ENCODE measurements at regions not wholly inside any gene's neighbourhood (a gene's known extent, or its start where the extent isn't known, plus 50 kb on each side); places are given as distances from the start of the nearest gene placed in this dataset.
"Not testable (repeated sequence)": the region's sequence is repeated elsewhere in the genome, so short reads cannot be mapped to it uniquely, and the experiment has no call there.

DNA sequence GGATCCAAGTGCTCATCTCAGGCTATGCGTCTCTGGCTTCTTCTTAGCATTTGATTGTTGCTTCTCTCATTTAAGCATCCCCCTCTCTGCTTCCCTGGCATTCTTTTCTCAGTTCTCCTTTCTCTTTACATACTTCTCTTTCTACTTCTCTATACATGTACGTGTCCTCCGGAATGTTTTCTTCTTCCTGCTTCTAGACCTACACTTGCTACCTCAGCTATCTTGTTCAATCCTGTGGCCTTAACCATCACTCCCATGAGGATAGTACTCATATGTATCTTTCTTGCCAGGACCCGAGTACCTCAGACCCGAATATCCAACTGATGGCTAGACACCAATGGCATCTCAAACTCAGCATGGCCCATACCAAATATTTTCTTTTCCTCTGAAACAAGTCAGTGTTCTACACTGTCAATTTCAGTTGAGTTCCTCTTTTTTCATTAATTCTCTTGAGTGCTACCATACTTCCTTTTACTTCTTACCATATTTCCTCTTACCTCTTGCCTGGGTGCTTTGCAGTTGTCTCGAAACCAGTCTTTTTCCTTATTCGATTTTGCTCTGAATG is 115.1 kb upstream of the SLC38A2 start:
- DNase-seq: no peak

GRCh38 chr12:46486588-46486987 is 114.0 kb upstream of the SLC38A2 start:
- DNase-seq: no peak

DNA sequence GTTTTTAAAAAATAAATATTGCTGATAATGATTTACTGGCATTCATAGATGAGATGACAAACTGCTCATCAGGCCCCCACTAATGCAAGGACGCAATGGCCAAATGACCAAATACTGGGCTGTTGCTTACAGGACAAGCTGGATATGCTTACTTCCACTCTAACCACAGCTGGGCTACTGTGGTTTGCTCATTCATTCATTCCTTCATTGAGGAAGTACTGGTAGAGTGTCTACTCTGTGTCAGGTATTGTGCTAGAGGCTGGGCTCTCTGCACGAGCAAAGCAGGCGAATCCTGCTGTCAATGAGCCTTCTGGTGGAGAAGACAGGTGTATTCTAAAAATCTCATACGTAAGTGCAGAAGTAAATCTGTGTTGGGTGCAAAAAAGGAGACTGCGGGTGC is 113.3 kb upstream of the SLC38A2 start:
- DNase-seq: no peak

DNA sequence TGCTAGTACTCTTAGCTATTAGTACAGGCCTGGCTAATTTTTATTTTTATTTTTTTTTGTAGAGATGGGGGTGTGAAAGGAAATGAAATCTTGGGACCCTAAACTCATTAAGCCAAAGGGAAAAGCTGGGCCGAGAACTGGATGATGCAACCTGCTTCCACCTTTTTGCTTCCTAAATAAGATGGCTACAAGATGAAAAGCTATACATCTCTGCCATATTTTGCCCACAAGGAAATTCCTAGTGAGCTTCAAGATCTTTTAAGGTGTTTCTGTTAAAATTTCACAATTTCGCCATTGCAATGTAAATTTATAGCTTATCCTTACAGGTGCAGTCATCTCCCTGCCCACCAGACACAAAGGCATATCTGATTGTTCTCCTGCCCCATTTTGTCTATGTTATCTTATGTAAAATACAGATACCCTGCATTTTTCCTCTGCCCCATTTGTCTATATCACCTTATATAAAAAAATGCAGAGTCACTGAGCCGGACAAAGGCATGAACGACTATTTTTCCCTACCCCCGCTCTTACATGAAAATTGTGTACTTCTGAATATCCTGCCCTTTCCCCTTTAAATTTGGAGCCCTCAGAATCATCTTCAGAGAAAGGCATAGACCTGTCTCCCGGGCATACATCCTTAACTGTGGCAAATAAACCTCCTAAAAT is 112.0 kb upstream of the SLC38A2 start:
- no peak for DNase-seq

DNA sequence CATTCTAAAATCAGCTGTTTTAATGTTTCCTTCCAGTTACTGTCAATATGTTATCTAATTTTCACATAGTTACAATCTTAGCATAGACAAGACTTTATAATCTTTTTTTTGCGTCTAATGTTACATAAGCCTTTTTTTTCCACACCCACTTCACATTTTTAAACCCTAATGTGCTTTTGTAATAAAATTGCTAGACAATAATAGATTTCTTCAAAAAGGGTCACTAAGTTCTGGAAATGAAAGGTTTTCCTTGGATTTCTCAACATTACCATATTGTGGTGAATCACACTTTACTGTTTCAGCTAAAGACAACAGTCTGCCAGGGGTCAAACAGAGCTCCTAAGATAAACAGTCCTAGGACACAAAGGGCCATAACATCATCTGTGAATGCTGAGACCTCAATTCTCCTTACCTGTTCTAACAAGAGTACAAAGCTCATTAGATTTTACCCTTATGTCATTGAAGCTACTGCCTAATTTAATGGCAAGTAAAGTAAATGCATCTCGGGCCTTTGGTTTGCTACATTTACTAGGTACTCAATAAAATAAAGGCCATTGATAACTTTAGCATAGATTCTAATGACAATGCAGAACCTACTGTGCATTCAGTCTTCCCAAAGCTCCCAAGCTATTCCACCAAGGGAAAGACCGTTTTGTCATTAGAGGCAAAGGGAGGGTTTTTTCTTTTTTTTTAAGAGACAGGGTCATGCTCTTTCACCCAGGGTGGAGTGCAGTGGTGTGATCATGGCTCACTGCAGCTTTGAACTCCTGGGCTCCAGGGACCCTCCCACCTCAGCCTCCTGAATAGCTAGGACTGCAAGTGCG is 111.2 kb upstream of the SLC38A2 start:
- DNase-seq: no peak

GRCh38 chr12:46480724-46481123 is 108.2 kb upstream of the SLC38A2 start:
- DNase-seq: no peak

DNA sequence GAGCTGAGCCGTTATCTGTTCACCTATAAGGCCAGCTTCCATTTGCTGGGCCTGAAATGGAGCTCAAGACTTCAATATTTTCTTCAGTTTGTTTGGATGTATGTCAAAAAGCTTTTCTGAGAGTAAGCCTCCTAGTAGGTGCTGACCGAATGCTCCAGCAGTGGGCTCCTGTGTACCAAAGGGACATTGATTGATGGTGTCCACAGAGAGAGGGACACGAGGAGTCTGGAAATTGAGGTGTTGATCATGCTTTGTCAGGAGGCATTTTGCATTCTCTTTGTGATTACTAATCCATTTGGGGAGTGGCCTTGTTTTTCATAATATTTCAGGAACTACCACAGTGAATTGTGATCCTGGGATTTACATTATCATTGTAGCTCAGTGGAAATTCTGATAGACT is 107.7 kb upstream of the SLC38A2 start:
- DNase-seq: no peak

- DNase-seq: no peak
Observed at GRCh38 chr12:46478123-46478522, 105.5 kb upstream of the SLC38A2 start.

GRCh38 chr12:46477541-46477940 is 105.0 kb upstream of the SLC38A2 start:
- DNase-seq: no peak

GRCh38 chr12:46475972-46476645 is 103.5 kb upstream of the SLC38A2 start:
- no peak for DNase-seq

- DNase-seq: not testable (repeated sequence)
Observed at GRCh38 chr12:46474385-46474784, 101.8 kb upstream of the SLC38A2 start.

GRCh38 chr12:46473634-46474329 is 101.2 kb upstream of the SLC38A2 start:
- no peak for DNase-seq

DNA sequence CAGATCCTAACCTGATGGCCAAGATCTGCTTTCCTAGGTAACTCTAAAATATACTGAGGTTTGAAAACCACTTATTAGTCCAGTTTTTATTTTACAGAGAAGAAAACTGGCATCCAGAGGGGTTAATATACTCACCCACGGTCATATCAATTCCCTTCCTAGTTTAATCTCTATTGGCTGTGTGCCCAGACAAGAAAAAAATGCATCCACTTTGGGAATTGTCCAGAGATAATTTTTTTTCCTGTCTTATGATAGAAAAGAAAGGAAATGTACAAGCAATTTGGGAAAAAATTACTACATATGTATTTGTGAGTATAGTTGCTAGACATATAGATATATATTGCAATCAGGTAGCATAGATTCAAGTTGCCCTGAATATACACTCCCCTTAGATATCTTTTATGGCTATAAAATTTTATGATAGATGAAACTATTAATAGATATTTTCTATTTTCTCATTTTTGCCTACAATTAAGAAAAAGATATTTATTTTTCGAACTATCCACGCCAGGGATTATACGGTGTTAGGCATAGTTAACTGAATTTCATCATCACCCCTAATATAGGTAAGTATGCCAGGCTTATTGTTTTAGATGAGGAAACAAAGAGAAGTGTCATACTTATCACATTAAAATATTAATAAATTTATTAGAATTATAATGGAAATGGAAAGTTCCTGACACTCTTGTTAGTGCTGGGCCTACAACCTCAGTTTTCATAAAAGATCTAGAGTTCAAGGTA is 100.5 kb upstream of the SLC38A2 start:
- DNase-seq: no peak

- no peak for DNase-seq
Observed at GRCh38 chr12:46472144-46472705, 99.7 kb upstream of the SLC38A2 start.

- DNase-seq: no peak
Observed at GRCh38 chr12:46471404-46471803, 98.8 kb upstream of the SLC38A2 start.

- DNase-seq: no peak
Observed at GRCh38 chr12:46470975-46471374, 98.4 kb upstream of the SLC38A2 start.

DNA sequence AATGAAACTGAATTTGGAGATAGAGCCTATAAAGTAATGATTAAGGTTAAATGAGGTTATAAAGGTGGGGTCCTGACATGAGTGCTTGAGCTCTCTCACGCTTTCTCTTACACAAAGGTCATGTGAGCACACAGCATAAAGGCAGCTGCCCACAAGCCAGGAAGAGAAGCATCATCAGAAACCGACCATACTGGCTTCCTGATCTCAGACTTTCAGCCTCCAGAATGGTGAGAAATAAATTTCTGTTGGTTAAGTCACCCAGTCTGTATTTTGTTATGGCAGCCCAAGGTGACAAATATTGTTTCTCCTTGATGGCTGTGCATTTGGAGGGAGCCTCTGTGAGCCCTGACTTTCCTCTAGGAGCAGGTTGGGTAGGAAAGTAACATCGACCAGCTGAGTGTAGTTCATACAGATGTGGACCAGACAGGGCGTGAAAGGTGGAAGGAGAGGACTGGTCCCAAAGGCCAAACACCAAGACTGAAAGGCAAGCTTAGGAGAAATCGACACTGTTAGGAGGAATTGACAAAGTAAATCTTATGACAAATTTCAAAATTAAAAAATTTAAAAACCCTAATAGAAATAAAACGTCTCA is 97.6 kb upstream of the SLC38A2 start:
- DNase-seq: no peak

GRCh38 chr12:46468813-46469212 is 96.2 kb upstream of the SLC38A2 start:
- no peak for DNase-seq

GRCh38 chr12:46468160-46468559 is 95.6 kb upstream of the SLC38A2 start:
- no peak for DNase-seq

- DNase-seq: no peak
Observed at GRCh38 chr12:46465307-46465706, 92.7 kb upstream of the SLC38A2 start.

DNA sequence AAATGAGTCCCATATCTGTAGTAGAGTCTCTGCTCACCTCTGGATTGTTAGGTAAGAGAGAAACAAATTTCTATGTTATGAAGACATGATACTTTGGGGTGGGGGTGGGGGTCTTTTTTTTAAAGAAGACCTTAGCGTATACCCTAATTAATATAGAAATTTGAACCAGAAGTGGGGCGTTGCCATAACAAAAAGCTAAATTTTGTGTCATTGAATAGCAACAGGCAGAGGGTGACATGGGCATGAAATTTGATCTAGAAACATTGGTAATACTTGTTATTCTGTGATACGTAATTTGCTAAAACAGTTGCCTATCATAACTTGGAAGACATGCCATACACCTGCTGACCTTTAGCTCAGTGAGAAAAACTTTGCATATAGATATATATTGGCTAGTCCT is 92.3 kb upstream of the SLC38A2 start:
- no peak for DNase-seq

All from RPMI8226 (cell line).